ENCODE measurements at regions not wholly inside any gene's neighbourhood (a gene's known extent, or its start where the extent isn't known, plus 50 kb on each side); places are given as distances from the start of the nearest gene placed in this dataset.

GRCh38 chr1:191818198-191818597 is 340.1 kb upstream of the RGS18 start:
- intact Hi-C loops (cut with DNase I, micrococcal nuclease) = no loop called here
- no peak for ATAC-seq
- TF ChIP-seq CTCF (IDR thresholded peaks at IDR 0.05) = no peak
- no peaks in the 10 kb centered on the region for H3K36me3 ChIP-seq (ENCODE audit: low read depth)
- DNase-seq = no peak
- H3K4me1 ChIP-seq (ENCODE audit: low read depth) = no peaks in the 10 kb centered on the region
- no peak overlapping the region for H3K4me3 ChIP-seq
- peaks cover 6% of the 10 kb centered on the region for H3K9me3 ChIP-seq

GRCh38 chr1:191831572-191831971 is 326.7 kb upstream of the RGS18 start:
- Histone ChIP-seq H3K9me3 (no peaks in the 10 kb centered on the region), H3K4me3 (no peak overlapping the region), H3K4me1 (ENCODE audit: low read depth) (no peaks in the 10 kb centered on the region), H3K36me3 (ENCODE audit: low read depth) (no peaks in the 10 kb centered on the region)
- DNase-seq (no peak), ATAC-seq (no peak)
- intact Hi-C loops (cut with DNase I, micrococcal nuclease) = no loop called here
- TF ChIP-seq CTCF (IDR thresholded peaks at IDR 0.05) = no peak

- Histone ChIP-seq H3K9me3 (no peaks in the 10 kb centered on the region), H3K4me1 (ENCODE audit: low read depth) (no peaks in the 10 kb centered on the region), H3K36me3 (ENCODE audit: low read depth) (no peaks in the 10 kb centered on the region), H3K4me3 (no peak overlapping the region)
- intact Hi-C loops (cut with DNase I, micrococcal nuclease) = no loop called here
- no peak for TF ChIP-seq CTCF (IDR thresholded peaks at IDR 0.05)
- DNase-seq (no peak), ATAC-seq (no peak)
Observed at GRCh38 chr1:191839891-191840290, 318.4 kb upstream of the RGS18 start.

- intact Hi-C loops (cut with DNase I, micrococcal nuclease) = no loop called here
- ATAC-seq (no peak), DNase-seq (no peak)
- no peaks in the 10 kb centered on the region for H3K9me3 ChIP-seq
- H3K4me3 ChIP-seq = no peak overlapping the region
- H3K4me1 ChIP-seq (ENCODE audit: low read depth) = no peaks in the 10 kb centered on the region
- H3K36me3 ChIP-seq (ENCODE audit: low read depth) = no peaks in the 10 kb centered on the region
- TF ChIP-seq CTCF (IDR thresholded peaks at IDR 0.05) = no peak
Observed at GRCh38 chr1:191851799-191852595, 306.3 kb upstream of the RGS18 start.

- no peaks in the 10 kb centered on the region for H3K9me3 ChIP-seq
- H3K4me1 ChIP-seq (ENCODE audit: low read depth) = no peaks in the 10 kb centered on the region
- DNase-seq (no peak), ATAC-seq (no peak)
- H3K36me3 ChIP-seq (ENCODE audit: low read depth) = no peaks in the 10 kb centered on the region
- no peak overlapping the region for H3K4me3 ChIP-seq
- TF ChIP-seq CTCF (IDR thresholded peaks at IDR 0.05) = no peak
- intact Hi-C loops (cut with DNase I, micrococcal nuclease) = no loop called here
Observed at GRCh38 chr1:191852907-191853306, 305.4 kb upstream of the RGS18 start.
